WERI-Rb-1 (cell line): ENCODE measurements at regions not wholly inside any gene's neighbourhood (a gene's known extent, or its start where the extent isn't known, plus 50 kb on each side); places are given as distances from the start of the nearest gene placed in this dataset.

Experiments
- DNase-seq: peaks from one replicate; pipeline ENCODE4 v3.0.0-alpha.2; 2020
- H3K27ac ChIP-seq: fragments of 250-450 bp; sonication (Bioruptor Pico); 2 replicates; pipeline ENCODE4 v1.5.1; 2020; ENCODE audit warnings: mild to moderate bottlenecking, moderate library complexity
- H3K27me3 ChIP-seq: fragments of 250-450 bp; sonication (Bioruptor Pico); 2 replicates; pipeline ENCODE4 v1.5.1; 2021; ENCODE audit warnings: mild to moderate bottlenecking, low read depth, moderate library complexity; ENCODE audit not compliant: insufficient read depth, severe bottlenecking
- H3K36me3 ChIP-seq: fragments of 250-450 bp; sonication (Bioruptor Pico); 2 replicates; pipeline ENCODE4 v1.5.1; 2020; ENCODE audit warnings: mild to moderate bottlenecking, moderate library complexity
- H3K4me3 ChIP-seq: 2 replicates; pipeline ENCODE4 v1.5.1; 2011; ENCODE audit warnings: low read depth, mild to moderate bottlenecking, control low read depth, low read length
- H3K9me3 ChIP-seq: fragments of 250-450 bp; sonication (Bioruptor Pico); 2 replicates; pipeline ENCODE4 v1.5.1; 2021; ENCODE audit warnings: mild to moderate bottlenecking, moderate library complexity; ENCODE audit not compliant: severe bottlenecking
- CTCF ChIP-seq: IDR thresholded peaks from 2 replicates; pipeline ENCODE4 v1.5.1; 2011; ENCODE audit warnings: low read depth, mild to moderate bottlenecking, control low read depth, inconsistent platforms, low read length

GRCh38 chr6:140567466-140567865, 1193.0 kb upstream of the CITED2 start:
- H3K4me3 ChIP-seq, result no peak overlapping the region
- H3K9me3 ChIP-seq, result no peaks in the 10 kb centered on the region
- no peak for TF ChIP-seq CTCF
- no peak overlapping the region for H3K27ac ChIP-seq
- DNase-seq, result no peak
- H3K36me3 ChIP-seq, result no peaks in the 10 kb centered on the region
- no peaks in the 10 kb centered on the region for H3K27me3 ChIP-seq

- Histone ChIP-seq H3K27ac (no peak overlapping the region), H3K4me3 (no peak overlapping the region), H3K27me3 (no peaks in the 10 kb centered on the region), H3K9me3 (no peaks in the 10 kb centered on the region), H3K36me3 (no peaks in the 10 kb centered on the region)
- no peak for DNase-seq
- TF ChIP-seq CTCF, result no peak
Observed at GRCh38 chr6:140566781-140567277, 1192.4 kb upstream of the CITED2 start.

- no peak for DNase-seq
- no peaks in the 10 kb centered on the region for H3K36me3 ChIP-seq
- no peak for TF ChIP-seq CTCF
- no peaks in the 10 kb centered on the region for H3K9me3 ChIP-seq
- H3K4me3 ChIP-seq, result no peak overlapping the region
- H3K27ac ChIP-seq, result no peak overlapping the region
- H3K27me3 ChIP-seq, result no peaks in the 10 kb centered on the region
Observed at GRCh38 chr6:140563728-140564127, 1189.3 kb upstream of the CITED2 start.

- no peaks in the 10 kb centered on the region for H3K36me3 ChIP-seq
- no peak overlapping the region for H3K4me3 ChIP-seq
Observed at GRCh38 chr6:140561701-140562100, 1187.3 kb upstream of the CITED2 start.

GRCh38 chr6:140560671-140561070, 1186.2 kb upstream of the CITED2 start:
- H3K4me3 ChIP-seq, result no peak overlapping the region
- H3K36me3 ChIP-seq, result no peaks in the 10 kb centered on the region
- DNase-seq, result no peak
- H3K27me3 ChIP-seq, result no peaks in the 10 kb centered on the region
- H3K9me3 ChIP-seq, result no peaks in the 10 kb centered on the region
- no peak for TF ChIP-seq CTCF
- H3K27ac ChIP-seq, result no peak overlapping the region

More at GRCh38 chr6:140561701-140562100, 1187.3 kb upstream of the CITED2 start:
- DNase-seq, result no peak
- Histone ChIP-seq H3K9me3 (no peaks in the 10 kb centered on the region), H3K27ac (no peak overlapping the region), H3K27me3 (no peaks in the 10 kb centered on the region)
- TF ChIP-seq CTCF, result no peak

- Histone ChIP-seq H3K9me3 (no peaks in the 10 kb centered on the region), H3K4me3 (no peak overlapping the region), H3K36me3 (no peaks in the 10 kb centered on the region), H3K27ac (no peak overlapping the region), H3K27me3 (no peaks in the 10 kb centered on the region)
- TF ChIP-seq CTCF, result no peak
- DNase-seq, result no peak
Observed at GRCh38 chr6:140559458-140559857, 1185.0 kb upstream of the CITED2 start.
